GM12878 (cell line): ENCODE measurements at regions not wholly inside any gene's neighbourhood (a gene's known extent, or its start where the extent isn't known, plus 50 kb on each side); places are given as distances from the start of the nearest gene placed in this dataset.

ENCODE experiments used
- ATAC-seq: fragments of 200-7000 bp; cut with Tn5 transposase; 3 replicates; pipeline ENCODE4 v1.9.1; 2020; ENCODE audit warnings: mild to moderate bottlenecking, moderate library complexity
- BruUV-seq: library from RNA; stranded (reverse); fragments of 400-500 nt; replicated peaks from 2 replicates; lab custom pipeline; 2021; lab: Mats Ljungman, UMichigan
- CTCF ChIA-PET: fragments of 300-600 bp; sonication (Branson Sonifier 250); formaldehyde crosslinking; extraction: SDS; loops from one replicate; lab custom pipeline; 2021; ENCODE audit warnings: inconsistent platforms; lab: Yijun Ruan, JAX
- POLR2A ChIA-PET: fragments of 350-600 bp; formaldehyde crosslinking; extraction: SDS; loops from one replicate; lab custom pipeline; 2021; ENCODE audit warnings: inconsistent platforms; lab: Charles Lee
- RAD21 ChIA-PET: fragments of 300-600 bp; sonication (Branson Sonifier 250); formaldehyde crosslinking; loops from one replicate; lab custom pipeline; 2023; ENCODE audit warnings: antibody characterized with exemption; ENCODE audit not compliant: unreplicated experiment; lab: Charles Lee
- SMC1A ChIA-PET: fragments of 300-600 bp; sonication (Branson Sonifier 250); formaldehyde crosslinking; loops from one replicate; lab custom pipeline; 2023; ENCODE audit not compliant: unreplicated experiment, uncharacterized antibody; lab: Charles Lee
- DNase-seq: peaks from one replicate; pipeline ENCODE4 v3.0.0-alpha.2; 2011; ENCODE audit warnings: low read depth, low spot score
- FAIRE-seq: peaks from 3 replicates; lab custom pipeline; 2011; peaks lifted over from hg19 to GRCh38; lab: Jason Lieb, UNC
- H2AFZ ChIP-seq: 2 replicates; pipeline ENCODE4 v1.6.0; 2011; ENCODE audit warnings: low read depth, low read length, control low read depth; ENCODE audit not compliant: control insufficient read depth
- H3K27ac ChIP-seq: 2 replicates; pipeline ENCODE4 v1.5.1; 2011; ENCODE audit warnings: control low read depth; ENCODE audit not compliant: control insufficient read depth, insufficient read depth
- H3K27me3 ChIP-seq, 2 experiments: replicated peaks in 1 of 2; 2 replicates each; pipeline versions ENCODE4 v1.6.0 to v1.6.1; 2011; ENCODE audit warnings: low read length in 1 of 2; ENCODE audit not compliant: control insufficient read depth in 2 of 2, insufficient read depth in 2 of 2
- H3K36me3 ChIP-seq, 2 experiments: 2 replicates each; pipeline ENCODE4 v1.5.1; 2011; ENCODE audit warnings: low read length in 1 of 2; ENCODE audit not compliant: control insufficient read depth in 2 of 2, insufficient read depth in 2 of 2
- H3K4me1 ChIP-seq: 2 replicates; pipeline ENCODE4 v1.6.1; 2011; ENCODE audit warnings: mild to moderate bottlenecking, low read length, moderate library complexity, mixed read lengths; ENCODE audit not compliant: control insufficient read depth, insufficient read depth
- H3K4me2 ChIP-seq: 2 replicates; pipeline ENCODE4 v1.6.0; 2011; ENCODE audit warnings: control low read depth; ENCODE audit not compliant: control insufficient read depth, insufficient read depth
- H3K4me3 ChIP-seq: fragments of 200-600 bp; sonication (generic); 2 replicates; pipeline ENCODE4 v1.5.1; 2016
- H3K79me2 ChIP-seq: 2 replicates; pipeline ENCODE4 v1.6.0; 2011; ENCODE audit warnings: low read length; ENCODE audit not compliant: control insufficient read depth, insufficient read depth
- H3K9ac ChIP-seq: 2 replicates; pipeline ENCODE4 v1.8.0; 2011; ENCODE audit warnings: low read length, control low read depth, mixed read lengths; ENCODE audit not compliant: control insufficient read depth, insufficient read depth
- H3K9me3 ChIP-seq: replicated peaks from 3 replicates; pipeline ENCODE4 v1.5.1; 2011; ENCODE audit warnings: mild to moderate bottlenecking, low read length; ENCODE audit not compliant: control insufficient read depth, insufficient read depth
- H4K20me1 ChIP-seq: 2 replicates; pipeline ENCODE4 v1.6.0; 2011; ENCODE audit not compliant: control insufficient read depth, insufficient read depth
- BCL11A ChIP-seq: IDR thresholded peaks from 2 replicates; pipeline ENCODE4 v1.6.1; 2011; ENCODE audit warnings: low read depth, low read length
- MEF2B ChIP-seq: fragments of 450-650 bp; IDR thresholded peaks from 2 replicates; pipeline ENCODE4 v1.6.1; 2018; ENCODE audit warnings: mild to moderate bottlenecking, moderate library complexity; ENCODE audit not compliant: partially characterized antibody, poor library complexity, severe bottlenecking
- MYB ChIP-seq: fragments of 150-350 bp; IDR thresholded peaks from 2 replicates; pipeline ENCODE4 v1.6.1; 2014; ENCODE audit warnings: mild to moderate bottlenecking, low read depth, low read length, borderline replicate concordance
- NR2F1 ChIP-seq: fragments of 450-650 bp; conservative IDR thresholded peaks from 2 replicates; pipeline ENCODE4 v1.6.1; 2017; ENCODE audit warnings: mild to moderate bottlenecking
- SIX5 ChIP-seq: IDR thresholded peaks from 2 replicates; pipeline ENCODE4 v1.6.1; 2011; ENCODE audit warnings: mild to moderate bottlenecking, low read depth, low read length, moderate library complexity; ENCODE audit not compliant: severe bottlenecking
- SMAD5 ChIP-seq: IDR thresholded peaks from 2 replicates; pipeline ENCODE4 v1.6.1; 2016; ENCODE audit warnings: antibody characterized with exemption, low read depth
- SMARCA5 ChIP-seq: fragments of 450-650 bp; IDR thresholded peaks from 2 replicates; pipeline ENCODE4 v1.6.1; 2017; ENCODE audit warnings: mild to moderate bottlenecking
- SPI1 ChIP-seq: IDR thresholded peaks from 2 replicates; pipeline ENCODE4 v1.6.1; 2011; ENCODE audit warnings: low read depth, mild to moderate bottlenecking, low read length, moderate library complexity, borderline replicate concordance; ENCODE audit not compliant: insufficient read depth
- TBL1XR1 ChIP-seq: IDR thresholded peaks from 2 replicates; pipeline ENCODE4 v1.6.1; 2012; ENCODE audit warnings: low read depth, low read length, improper control_type of control experiment
- ZNF217 ChIP-seq: fragments of 450-650 bp; IDR thresholded peaks from 2 replicates; pipeline ENCODE4 v1.6.1; 2017; ENCODE audit warnings: antibody characterized with exemption, mild to moderate bottlenecking
- WGBS: methylation state at CpG from one replicate; pipeline ENCODE4 v1.1.6; 2016; ENCODE audit warnings: low lambda C conversion rate; ENCODE audit not compliant: insufficient replicate concordance, insufficient coverage; ENCODE audit errors: missing lambda C conversion rate; 5-methylcytosine and 5-hydroxymethylcytosine counted together
- in situ Hi-C: fragments of 300-500 bp; cut with MboI; formaldehyde crosslinking; loops from 9 replicates; pipeline ENCODE4 v1.14.3; 2018; ENCODE audit warnings: mixed read lengths
- intact Hi-C: fragments of 100-400 bp; cut with micrococcal nuclease; formaldehyde crosslinking; loops from one replicate; pipeline ENCODE4 v1.14.2; 2022; ENCODE audit not compliant: unreplicated experiment
- TF ChIP-seq, protein P1 (sequence below): fragments of 450-650 bp; IDR thresholded peaks from 2 replicates; pipeline ENCODE4 v1.6.1; 2017; ENCODE audit warnings: low read depth, mild to moderate bottlenecking, moderate library complexity

GRCh38 chr14:101004176-101004575 is 100.7 kb upstream of the RTL1 start:
- no peak for ATAC-seq
- no peaks in the 10 kb centered on the region; the same call in 2 of the 3 replicates for H3K9me3 ChIP-seq
- 0 out of 2 replicates have a peak, but pooled peaks cover 4% of the 10 kb centered on the region for H3K4me1 ChIP-seq
- H3K79me2 ChIP-seq: no peaks in the 10 kb centered on the region
- no peaks in the 10 kb centered on the region for H4K20me1 ChIP-seq
- H3K9ac ChIP-seq: no peak overlapping the region
- no peak for FAIRE-seq
- intact Hi-C loops: no loop called here
- no TSS peak for BruUV-seq
- CTCF ChIA-PET: no interaction called here
- no peak overlapping the region for H2AFZ ChIP-seq
- no peaks in the 10 kb centered on the region; a peak in 1 of 4 replicates for H3K27me3 ChIP-seq
- SMC1A ChIA-PET: no interaction called here
- WGBS: 36% methylated on average over 9 of the region's 9 CpGs
- DNase-seq: no peak
- no peak for TF ChIP-seq SMARCA5
- TF ChIP-seq ZNF217: no peak
- TF ChIP-seq SMAD5: no peak
- TF ChIP-seq MYB: no peak
- no peak for TF ChIP-seq SIX5
- TF ChIP-seq, protein P1, sequence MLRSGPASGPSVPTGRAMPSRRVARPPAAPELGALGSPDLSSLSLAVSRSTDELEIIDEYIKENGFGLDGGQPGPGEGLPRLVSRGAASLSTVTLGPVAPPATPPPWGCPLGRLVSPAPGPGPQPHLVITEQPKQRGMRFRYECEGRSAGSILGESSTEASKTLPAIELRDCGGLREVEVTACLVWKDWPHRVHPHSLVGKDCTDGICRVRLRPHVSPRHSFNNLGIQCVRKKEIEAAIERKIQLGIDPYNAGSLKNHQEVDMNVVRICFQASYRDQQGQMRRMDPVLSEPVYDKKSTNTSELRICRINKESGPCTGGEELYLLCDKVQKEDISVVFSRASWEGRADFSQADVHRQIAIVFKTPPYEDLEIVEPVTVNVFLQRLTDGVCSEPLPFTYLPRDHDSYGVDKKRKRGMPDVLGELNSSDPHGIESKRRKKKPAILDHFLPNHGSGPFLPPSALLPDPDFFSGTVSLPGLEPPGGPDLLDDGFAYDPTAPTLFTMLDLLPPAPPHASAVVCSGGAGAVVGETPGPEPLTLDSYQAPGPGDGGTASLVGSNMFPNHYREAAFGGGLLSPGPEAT: no peak
- no peak for TF ChIP-seq BCL11A
- TF ChIP-seq TBL1XR1: no peak
- no peak for TF ChIP-seq MEF2B
- no peak for TF ChIP-seq SPI1
- TF ChIP-seq NR2F1: no peak
- TF ChIP-seq, all 136 proteins: peak for 0
- no peaks in the 10 kb centered on the region for H3K36me3 ChIP-seq
- in situ Hi-C loops: no loop called here
- no peak overlapping the region for H3K4me3 ChIP-seq
- ChIA-PET RAD21 (no interaction called here), POLR2A (no interaction called here)
- H3K27ac ChIP-seq: no peak overlapping the region
- H3K4me2 ChIP-seq: no peak overlapping the region
